ENCODE measurements at regions not wholly inside any gene's neighbourhood (a gene's known extent, or its start where the extent isn't known, plus 50 kb on each side); places are given as distances from the start of the nearest gene placed in this dataset.

DNA sequence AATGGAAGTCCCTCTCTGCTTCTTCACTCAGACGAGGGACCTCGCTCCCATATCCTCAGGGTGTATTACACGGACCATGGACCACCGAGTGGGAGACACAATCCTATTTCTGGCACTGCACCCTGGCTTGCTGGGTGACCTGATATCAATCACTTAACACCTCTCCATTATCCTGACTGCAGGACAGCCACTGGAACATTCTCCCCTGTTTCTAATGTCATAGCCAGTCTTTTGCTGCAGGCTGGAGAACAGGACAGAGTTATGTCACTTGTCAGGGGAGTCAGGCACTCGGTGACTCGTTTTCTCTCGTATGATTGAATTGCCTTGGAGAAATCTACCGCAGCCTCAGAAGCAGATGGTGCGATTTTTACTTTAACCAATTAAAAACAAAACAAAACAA, 219.1 kb upstream of the IGFBP7 start:
- H3K9me3 ChIP-seq, result no peaks in the 10 kb centered on the region
- no peak overlapping the region for H3K4me3 ChIP-seq
- DNase-seq (ENCODE audit: low spot score in 2 of 2), result no peak
- no peaks in the 10 kb centered on the region for H3K4me1 ChIP-seq
- H3K36me3 ChIP-seq, result no peaks in the 10 kb centered on the region
- TF ChIP-seq POLR2A (IDR thresholded peaks at IDR 0.05), result no peak
- TF ChIP-seq, protein P1, sequence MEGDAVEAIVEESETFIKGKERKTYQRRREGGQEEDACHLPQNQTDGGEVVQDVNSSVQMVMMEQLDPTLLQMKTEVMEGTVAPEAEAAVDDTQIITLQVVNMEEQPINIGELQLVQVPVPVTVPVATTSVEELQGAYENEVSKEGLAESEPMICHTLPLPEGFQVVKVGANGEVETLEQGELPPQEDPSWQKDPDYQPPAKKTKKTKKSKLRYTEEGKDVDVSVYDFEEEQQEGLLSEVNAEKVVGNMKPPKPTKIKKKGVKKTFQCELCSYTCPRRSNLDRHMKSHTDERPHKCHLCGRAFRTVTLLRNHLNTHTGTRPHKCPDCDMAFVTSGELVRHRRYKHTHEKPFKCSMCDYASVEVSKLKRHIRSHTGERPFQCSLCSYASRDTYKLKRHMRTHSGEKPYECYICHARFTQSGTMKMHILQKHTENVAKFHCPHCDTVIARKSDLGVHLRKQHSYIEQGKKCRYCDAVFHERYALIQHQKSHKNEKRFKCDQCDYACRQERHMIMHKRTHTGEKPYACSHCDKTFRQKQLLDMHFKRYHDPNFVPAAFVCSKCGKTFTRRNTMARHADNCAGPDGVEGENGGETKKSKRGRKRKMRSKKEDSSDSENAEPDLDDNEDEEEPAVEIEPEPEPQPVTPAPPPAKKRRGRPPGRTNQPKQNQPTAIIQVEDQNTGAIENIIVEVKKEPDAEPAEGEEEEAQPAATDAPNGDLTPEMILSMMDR (IDR thresholded peaks at IDR 0.05), result no peak
- no peak for TF ChIP-seq POLR2AphosphoS5 (IDR thresholded peaks at IDR 0.05)
- TF ChIP-seq EP300 (IDR thresholded peaks at IDR 0.05), result no peak
- H3K27me3 ChIP-seq, result no peaks in the 10 kb centered on the region
- WGBS, result 65% methylated on average over 9 of the region's 9 CpGs
- no peak overlapping the region for H3K27ac ChIP-seq

DNA sequence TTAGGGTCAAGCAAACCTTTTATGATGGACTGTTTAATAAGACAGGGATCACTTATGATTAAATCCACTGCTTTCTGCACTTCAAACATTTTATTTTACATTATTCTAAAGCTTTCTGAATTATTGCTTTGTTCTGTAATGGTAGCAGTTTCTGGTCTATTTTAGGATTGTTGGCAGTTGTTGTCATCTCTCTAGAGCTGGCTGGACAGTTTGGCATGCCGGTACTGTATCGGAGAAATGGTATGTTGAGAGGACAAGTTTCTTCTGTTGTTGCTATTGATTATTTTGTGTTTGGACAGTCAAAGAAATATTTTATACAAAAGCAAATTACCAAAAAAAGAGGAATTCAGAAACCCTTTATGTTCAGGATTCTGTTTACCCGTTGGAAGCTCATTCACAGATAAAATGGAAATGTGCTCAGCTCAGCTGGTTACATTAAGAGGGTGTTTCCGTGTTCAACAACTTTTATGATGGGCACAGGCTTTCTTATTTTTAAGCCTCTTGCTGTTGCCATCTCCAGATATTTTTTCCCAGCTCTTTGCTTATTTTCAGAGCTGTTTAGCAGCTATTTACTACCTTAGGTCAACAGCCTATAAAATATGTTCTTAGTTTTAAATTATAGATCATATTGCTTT, 214.6 kb upstream of the IGFBP7 start:
- no peaks in the 10 kb centered on the region for H3K9me3 ChIP-seq
- WGBS, result 69% methylated on average over 4 of the region's 4 CpGs
- H3K27ac ChIP-seq, result no peak overlapping the region
- DNase-seq (ENCODE audit: low spot score in 2 of 2), result no peak
- H3K36me3 ChIP-seq, result no peaks in the 10 kb centered on the region
- H3K4me3 ChIP-seq, result no peak overlapping the region
- no peaks in the 10 kb centered on the region for H3K4me1 ChIP-seq
- TF ChIP-seq EP300 (IDR thresholded peaks at IDR 0.05) (no peak), POLR2AphosphoS5 (IDR thresholded peaks at IDR 0.05) (no peak), POLR2A (IDR thresholded peaks at IDR 0.05) (no peak)
- TF ChIP-seq, protein P1 (IDR thresholded peaks at IDR 0.05), result no peak
- no peaks in the 10 kb centered on the region for H3K27me3 ChIP-seq

DNA sequence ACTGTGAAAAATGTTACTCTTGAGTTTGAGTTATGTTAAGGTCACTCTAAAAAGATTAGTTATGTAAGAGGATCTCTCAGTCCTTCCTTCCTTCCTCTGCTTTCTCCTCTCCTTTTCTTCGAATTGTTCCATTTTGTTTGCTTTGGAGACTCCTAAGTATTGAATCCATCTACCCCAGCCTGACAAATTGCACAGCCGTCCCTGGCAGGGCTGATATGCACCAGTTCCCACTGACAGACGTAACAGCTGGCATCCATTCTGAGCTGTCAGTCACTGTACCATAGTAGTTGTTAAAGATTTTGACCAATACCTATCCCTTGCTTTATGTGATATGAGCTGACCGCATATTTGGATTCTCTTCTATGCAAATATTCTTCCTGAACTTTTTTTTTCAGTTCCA, 210.7 kb upstream of the IGFBP7 start:
- H3K4me1 ChIP-seq, result no peaks in the 10 kb centered on the region
- no peak for DNase-seq (ENCODE audit: low spot score in 2 of 2)
- H3K27me3 ChIP-seq, result no peaks in the 10 kb centered on the region
- no peaks in the 10 kb centered on the region for H3K36me3 ChIP-seq
- no peak overlapping the region for H3K27ac ChIP-seq
- no peaks in the 10 kb centered on the region for H3K9me3 ChIP-seq
- TF ChIP-seq EP300 (IDR thresholded peaks at IDR 0.05) (no peak), POLR2AphosphoS5 (IDR thresholded peaks at IDR 0.05) (no peak), POLR2A (IDR thresholded peaks at IDR 0.05) (no peak)
- TF ChIP-seq, protein P1 (IDR thresholded peaks at IDR 0.05), result no peak
- H3K4me3 ChIP-seq, result no peak overlapping the region
- 51% methylated on average over 4 of the region's 4 CpGs for WGBS

DNA sequence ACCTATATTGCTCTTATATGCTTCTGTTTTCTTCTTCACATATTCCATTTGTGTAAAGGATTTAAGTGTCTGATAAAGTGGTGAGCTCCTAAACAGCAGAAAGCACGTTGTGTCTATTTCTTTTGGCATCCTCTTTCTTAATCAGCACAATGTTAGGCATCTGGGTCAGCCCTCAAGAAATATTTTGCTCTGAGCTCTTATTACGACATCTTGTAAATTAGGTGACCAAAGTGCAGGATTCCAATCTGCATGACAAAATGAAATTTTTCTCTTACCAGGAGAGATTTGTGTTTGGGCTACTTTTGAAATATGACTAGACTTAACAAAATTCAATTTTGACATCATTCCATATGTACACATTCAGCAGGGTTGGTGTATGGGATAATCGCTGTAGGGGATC, 210.0 kb upstream of the IGFBP7 start:
- Histone ChIP-seq H3K4me3 (no peak overlapping the region), H3K27ac (no peak overlapping the region), H3K4me1 (no peaks in the 10 kb centered on the region), H3K9me3 (no peaks in the 10 kb centered on the region), H3K27me3 (no peaks in the 10 kb centered on the region), H3K36me3 (no peaks in the 10 kb centered on the region)
- DNase-seq (ENCODE audit: low spot score in 2 of 2), result no peak
- WGBS, result 56% methylated on average over 3 of the region's 3 CpGs
- TF ChIP-seq, protein P1 (IDR thresholded peaks at IDR 0.05), result no peak
- no peak for TF ChIP-seq POLR2A (IDR thresholded peaks at IDR 0.05)
- no peak for TF ChIP-seq EP300 (IDR thresholded peaks at IDR 0.05)
- no peak for TF ChIP-seq POLR2AphosphoS5 (IDR thresholded peaks at IDR 0.05)

DNA sequence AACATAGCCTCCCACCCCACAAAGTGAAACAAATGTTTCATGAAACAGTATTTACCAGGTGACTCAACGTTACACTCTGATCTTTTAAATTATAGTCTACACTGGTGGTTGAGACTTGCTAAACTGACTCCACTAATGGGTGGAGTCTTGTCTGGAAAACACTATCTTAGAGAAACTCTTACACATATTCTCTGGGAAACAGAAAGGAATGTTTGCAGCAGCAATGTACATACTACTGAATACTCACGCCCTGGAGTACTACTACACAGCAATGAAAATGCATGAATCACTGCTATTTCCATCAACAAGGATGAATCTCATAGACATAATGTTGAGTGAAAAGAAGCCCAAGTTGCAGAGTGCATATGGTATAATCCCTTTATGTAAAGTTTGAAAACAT, 208.5 kb upstream of the IGFBP7 start:
- Histone ChIP-seq H3K4me1 (no peaks in the 10 kb centered on the region), H3K4me3 (no peak overlapping the region), H3K27me3 (no peaks in the 10 kb centered on the region), H3K36me3 (no peaks in the 10 kb centered on the region), H3K9me3 (no peaks in the 10 kb centered on the region), H3K27ac (no peak overlapping the region)
- no peak for TF ChIP-seq POLR2AphosphoS5 (IDR thresholded peaks at IDR 0.05)
- TF ChIP-seq EP300 (IDR thresholded peaks at IDR 0.05), result no peak
- no peak for TF ChIP-seq POLR2A (IDR thresholded peaks at IDR 0.05)
- TF ChIP-seq, protein P1 (IDR thresholded peaks at IDR 0.05), result no peak
- DNase-seq (ENCODE audit: low spot score in 2 of 2), result no peak
- WGBS, result 79% methylated on average over 2 of the region's 2 CpGs

Measured in suprapubic skin (tissue), 4 donors.